ENCODE measurements at regions not wholly inside any gene's neighbourhood (a gene's known extent, or its start where the extent isn't known, plus 50 kb on each side); places are given as distances from the start of the nearest gene placed in this dataset.
"Not testable (repeated sequence)": the region's sequence is repeated elsewhere in the genome, so short reads cannot be mapped to it uniquely, and the experiment has no call there.

GRCh38 chr7:42720012-42720411 lies 191.9 kb downstream of the C7orf25 start:
- Mint-ChIP-seq H3K4me1 (peaks cover 25% of the 10 kb centered on the region), H3K4me3 (no peak overlapping the region), H3K9me3 (peaks cover 9% of the 10 kb centered on the region), H3K36me3 (ENCODE audit: low read depth) (no peaks in the 10 kb centered on the region), H3K27ac (ENCODE audit: unreplicated experiment) (no peak overlapping the region), H3K27me3 (ENCODE audit: low read depth) (no peaks in the 10 kb centered on the region)
- no peak for TF ChIP-seq CTCF (conservative IDR thresholded peaks at IDR 0.05)
- no peak for DNase-seq (ENCODE audit: low read depth, low spot score)

GRCh38 chr7:42718466-42718865 lies 193.4 kb downstream of the C7orf25 start:
- DNase-seq (ENCODE audit: low read depth, low spot score); H3K27ac Mint-ChIP-seq (ENCODE audit: unreplicated experiment); H3K4me3 Mint-ChIP-seq; H3K36me3 Mint-ChIP-seq (ENCODE audit: low read depth); H3K27me3 Mint-ChIP-seq (ENCODE audit: low read depth): not testable (repeated sequence)
- Mint-ChIP-seq H3K4me1 (peaks cover 25% of the 10 kb centered on the region), H3K9me3 (peaks cover 14% of the 10 kb centered on the region)

GRCh38 chr7:42714356-42714755 lies 197.5 kb downstream of the C7orf25 start:
- Mint-ChIP-seq H3K36me3 (ENCODE audit: low read depth) (no peaks in the 10 kb centered on the region), H3K27me3 (ENCODE audit: low read depth) (no peaks in the 10 kb centered on the region), H3K9me3 (peaks cover 15% of the 10 kb centered on the region), H3K27ac (ENCODE audit: unreplicated experiment) (no peak overlapping the region), H3K4me1 (no peaks in the 10 kb centered on the region), H3K4me3 (no peak overlapping the region)
- TF ChIP-seq CTCF (conservative IDR thresholded peaks at IDR 0.05) = no peak
- no peak for DNase-seq (ENCODE audit: low read depth, low spot score)

- no peak for DNase-seq (ENCODE audit: low read depth, low spot score)
- no peak for TF ChIP-seq CTCF (conservative IDR thresholded peaks at IDR 0.05)
- Mint-ChIP-seq H3K27me3 (ENCODE audit: low read depth) (no peaks in the 10 kb centered on the region), H3K4me3 (no peak overlapping the region), H3K27ac (ENCODE audit: unreplicated experiment) (no peak overlapping the region), H3K9me3 (peaks cover 9% of the 10 kb centered on the region), H3K36me3 (ENCODE audit: low read depth) (peaks cover 2% of the 10 kb centered on the region), H3K4me1 (no peaks in the 10 kb centered on the region)
These were observed 202.6 kb downstream of the C7orf25 start for GRCh38 chr7:42709284-42709683.

GRCh38 chr7:42704710-42705109 lies 207.2 kb downstream of the C7orf25 start:
- DNase-seq (ENCODE audit: low read depth, low spot score) = no peak
- H3K9me3 Mint-ChIP-seq = peaks cover 3% of the 10 kb centered on the region
- H3K27ac Mint-ChIP-seq (ENCODE audit: unreplicated experiment) = no peak overlapping the region
- no peak overlapping the region for H3K4me3 Mint-ChIP-seq
- H3K27me3 Mint-ChIP-seq (ENCODE audit: low read depth) = no peaks in the 10 kb centered on the region
- TF ChIP-seq CTCF (conservative IDR thresholded peaks at IDR 0.05) = no peak
- peaks cover 2% of the 10 kb centered on the region for H3K36me3 Mint-ChIP-seq (ENCODE audit: low read depth)
- H3K4me1 Mint-ChIP-seq = no peaks in the 10 kb centered on the region

GRCh38 chr7:42702647-42703046 lies 209.2 kb downstream of the C7orf25 start:
- peaks cover 2% of the 10 kb centered on the region for H3K9me3 Mint-ChIP-seq
- H3K27ac Mint-ChIP-seq (ENCODE audit: unreplicated experiment) = no peak overlapping the region
- H3K27me3 Mint-ChIP-seq (ENCODE audit: low read depth) = no peaks in the 10 kb centered on the region
- peaks cover 2% of the 10 kb centered on the region for H3K36me3 Mint-ChIP-seq (ENCODE audit: low read depth)
- no peak for TF ChIP-seq CTCF (conservative IDR thresholded peaks at IDR 0.05)
- DNase-seq (ENCODE audit: low read depth, low spot score) = no peak
- H3K4me1 Mint-ChIP-seq = no peaks in the 10 kb centered on the region
- H3K4me3 Mint-ChIP-seq = no peak overlapping the region
